ENCODE measurements at regions not wholly inside any gene's neighbourhood (a gene's known extent, or its start where the extent isn't known, plus 50 kb on each side); places are given as distances from the start of the nearest gene placed in this dataset.

DNA sequence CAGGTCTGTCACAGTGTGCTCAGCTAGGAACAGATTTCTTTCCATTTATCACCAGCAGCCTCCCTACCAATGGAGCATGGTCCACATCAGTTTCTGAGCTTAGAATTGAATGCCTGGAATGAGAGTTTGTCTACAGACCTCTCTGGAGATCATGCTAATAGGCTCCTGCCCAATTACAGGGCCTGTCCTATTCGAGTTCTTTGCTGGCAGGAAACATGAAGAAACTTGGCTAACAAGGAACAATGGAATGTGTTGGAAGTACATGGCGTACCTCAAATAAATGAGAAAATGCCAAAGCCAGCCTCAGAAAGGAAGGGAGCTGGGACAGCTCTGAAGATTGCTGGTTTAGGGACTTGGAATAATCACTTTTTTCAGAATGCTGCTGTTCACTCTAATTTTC is 186.0 kb upstream of the AKR1E2 start:
- TF ChIP-seq EZH2 (IDR thresholded peaks at IDR 0.05; ENCODE audit: borderline replicate concordance, low read depth, low read length, severe bottlenecking): no peak
- TF ChIP-seq, protein P1, sequence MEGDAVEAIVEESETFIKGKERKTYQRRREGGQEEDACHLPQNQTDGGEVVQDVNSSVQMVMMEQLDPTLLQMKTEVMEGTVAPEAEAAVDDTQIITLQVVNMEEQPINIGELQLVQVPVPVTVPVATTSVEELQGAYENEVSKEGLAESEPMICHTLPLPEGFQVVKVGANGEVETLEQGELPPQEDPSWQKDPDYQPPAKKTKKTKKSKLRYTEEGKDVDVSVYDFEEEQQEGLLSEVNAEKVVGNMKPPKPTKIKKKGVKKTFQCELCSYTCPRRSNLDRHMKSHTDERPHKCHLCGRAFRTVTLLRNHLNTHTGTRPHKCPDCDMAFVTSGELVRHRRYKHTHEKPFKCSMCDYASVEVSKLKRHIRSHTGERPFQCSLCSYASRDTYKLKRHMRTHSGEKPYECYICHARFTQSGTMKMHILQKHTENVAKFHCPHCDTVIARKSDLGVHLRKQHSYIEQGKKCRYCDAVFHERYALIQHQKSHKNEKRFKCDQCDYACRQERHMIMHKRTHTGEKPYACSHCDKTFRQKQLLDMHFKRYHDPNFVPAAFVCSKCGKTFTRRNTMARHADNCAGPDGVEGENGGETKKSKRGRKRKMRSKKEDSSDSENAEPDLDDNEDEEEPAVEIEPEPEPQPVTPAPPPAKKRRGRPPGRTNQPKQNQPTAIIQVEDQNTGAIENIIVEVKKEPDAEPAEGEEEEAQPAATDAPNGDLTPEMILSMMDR (IDR thresholded peaks at IDR 0.05; ENCODE audit: borderline replicate concordance, extremely low read depth, low read length, poor library complexity, severe bottlenecking): no peak

Data from DND-41 (cell line).